ENCODE measurements at regions not wholly inside any gene's neighbourhood (a gene's known extent, or its start where the extent isn't known, plus 50 kb on each side); places are given as distances from the start of the nearest gene placed in this dataset.
"Not testable (repeated sequence)": the region's sequence is repeated elsewhere in the genome, so short reads cannot be mapped to it uniquely, and the experiment has no call there.

- Histone ChIP-seq H3K27ac (no peak overlapping the region), H3K4me1 (peaks cover 6% of the 10 kb centered on the region), H3K27me3 (ENCODE audit: insufficient read depth in 3 of 3, low read length in 2 of 3) (no peaks in the 10 kb centered on the region), H3K4me3 (no peak overlapping the region), H3K9me3 (no peaks in the 10 kb centered on the region), H3K36me3 (ENCODE audit: insufficient read depth in 1 of 2, low read depth in 1 of 2) (no peaks in the 10 kb centered on the region)
- WGBS, 3 donors = 79 to 87% (median 81%) methylated on average over 5 of the region's 5 CpGs
- DNase-seq = no peak
- intact Hi-C loops (cut with DNase I) = no loop called here
- no peak for ATAC-seq
- TF ChIP-seq CTCF (IDR thresholded peaks at IDR 0.05) = no peak
Measured at GRCh38 chr3:177906578-177907229, 629.5 kb upstream of the KCNMB2 start.

GRCh38 chr3:177909530-177909929, 626.7 kb upstream of the KCNMB2 start:
- H3K4me3 ChIP-seq; H3K4me1 ChIP-seq; DNase-seq; H3K36me3 ChIP-seq (ENCODE audit: insufficient read depth in 1 of 2, low read depth in 1 of 2); H3K27ac ChIP-seq; ATAC-seq; intact Hi-C loops (cut with DNase I); H3K9me3 ChIP-seq; H3K27me3 ChIP-seq (ENCODE audit: insufficient read depth in 3 of 3, low read length in 2 of 3): not testable (repeated sequence)
- 92 to 96% (median 95%) methylated on average over 6 of the region's 6 CpGs for WGBS, 3 donors

- Histone ChIP-seq H3K4me1 (no peaks in the 10 kb centered on the region), H3K9me3 (no peaks in the 10 kb centered on the region), H3K27me3 (ENCODE audit: insufficient read depth in 3 of 3, low read length in 2 of 3) (no peaks in the 10 kb centered on the region), H3K4me3 (no peak overlapping the region), H3K36me3 (ENCODE audit: insufficient read depth in 1 of 2, low read depth in 1 of 2) (no peaks in the 10 kb centered on the region), H3K27ac (no peak overlapping the region)
- DNase-seq (no peak), ATAC-seq (no peak)
- intact Hi-C loops (cut with DNase I) = no loop called here
- WGBS, 3 donors = 96 to 98% (median 97%) methylated on average over 10 of the region's 10 CpGs
- TF ChIP-seq CTCF (IDR thresholded peaks at IDR 0.05) = no peak
Measured at GRCh38 chr3:177914224-177914623, 622.0 kb upstream of the KCNMB2 start.

GRCh38 chr3:177916461-177916860, 619.8 kb upstream of the KCNMB2 start:
- no peaks in the 10 kb centered on the region for H3K27me3 ChIP-seq (ENCODE audit: insufficient read depth in 3 of 3, low read length in 2 of 3)
- H3K9me3 ChIP-seq = no peaks in the 10 kb centered on the region
- H3K27ac ChIP-seq = no peak overlapping the region
- no peaks in the 10 kb centered on the region for H3K36me3 ChIP-seq (ENCODE audit: insufficient read depth in 1 of 2, low read depth in 1 of 2)
- whole genome bisulfite sequencing, 3 donors = 72 to 94% (median 83%) methylated on average over 1 of the region's 1 CpG
- no peak overlapping the region for H3K4me3 ChIP-seq
- DNase-seq = no peak
- intact Hi-C loops (cut with DNase I) = no loop called here
- TF ChIP-seq CTCF (IDR thresholded peaks at IDR 0.05) = no peak
- ATAC-seq = no peak
- no peaks in the 10 kb centered on the region for H3K4me1 ChIP-seq

- Histone ChIP-seq H3K27me3 (ENCODE audit: insufficient read depth in 3 of 3, low read length in 2 of 3) (no peaks in the 10 kb centered on the region), H3K4me3 (no peak overlapping the region), H3K4me1 (no peaks in the 10 kb centered on the region), H3K36me3 (ENCODE audit: insufficient read depth in 1 of 2, low read depth in 1 of 2) (no peaks in the 10 kb centered on the region), H3K27ac (no peak overlapping the region), H3K9me3 (no peaks in the 10 kb centered on the region)
- WGBS, 3 donors = 90 to 94% (median 92%) methylated on average over 8 of the region's 8 CpGs
- no peak for ATAC-seq
- TF ChIP-seq CTCF (IDR thresholded peaks at IDR 0.05) = no peak
- DNase-seq = no peak
- intact Hi-C loops (cut with DNase I) = no loop called here
Measured at GRCh38 chr3:177917234-177917861, 618.9 kb upstream of the KCNMB2 start.
